GM19455 (cell line): ENCODE measurements at regions not wholly inside any gene's neighbourhood (a gene's known extent, or its start where the extent isn't known, plus 50 kb on each side); places are given as distances from the start of the nearest gene placed in this dataset.
A peak's percentile ranks its signal among the peaks of the same experiment; 100 is the strongest.

Experiments
- ATAC-seq: cut with Tn5 transposase; IDR thresholded peaks from one replicate; pipeline ENCODE4 v1.9.1; 2021; ENCODE audit not compliant: unreplicated experiment

GRCh38 chr5:96284727-96285389 is 148.2 kb downstream of the PCSK1 start:
- ATAC-seq: no peak

- no peak for ATAC-seq
These were observed 149.5 kb downstream of the PCSK1 start for GRCh38 chr5:96283589-96283988.

GRCh38 chr5:96282020-96282419 is 151.0 kb downstream of the PCSK1 start:
- ATAC-seq: no peak

GRCh38 chr5:96280946-96281393 is 152.1 kb downstream of the PCSK1 start:
- ATAC-seq: no peak

- peak; percentile 78 for ATAC-seq
These were observed 153.1 kb downstream of the PCSK1 start for GRCh38 chr5:96279801-96280542.

- no peak for ATAC-seq
These were observed 154.1 kb downstream of the PCSK1 start for GRCh38 chr5:96278981-96279380.

- ATAC-seq: no peak
These were observed 158.0 kb downstream of the PCSK1 start for GRCh38 chr5:96275051-96275450.

- ATAC-seq: no peak
These were observed 167.6 kb downstream of the PCSK1 start for GRCh38 chr5:96265487-96265886.

- ATAC-seq: no peak
These were observed 169.0 kb downstream of the PCSK1 start for GRCh38 chr5:96264047-96264446.

- no peak for ATAC-seq
These were observed 170.9 kb downstream of the PCSK1 start for GRCh38 chr5:96262105-96262504.

GRCh38 chr5:96260009-96260408 is 173.0 kb downstream of the PCSK1 start:
- no peak for ATAC-seq

- no peak for ATAC-seq
These were observed 173.8 kb downstream of the PCSK1 start for GRCh38 chr5:96259151-96259772.

GRCh38 chr5:96258692-96259091 is 174.4 kb downstream of the PCSK1 start:
- ATAC-seq: no peak

GRCh38 chr5:96257904-96258303 is 175.1 kb downstream of the PCSK1 start:
- ATAC-seq: no peak

GRCh38 chr5:96256795-96257470 is 176.1 kb downstream of the PCSK1 start:
- ATAC-seq: peak; percentile 82

GRCh38 chr5:96254980-96255691 is 177.9 kb downstream of the PCSK1 start:
- ATAC-seq: no peak

GRCh38 chr5:96253140-96253539 is 179.9 kb downstream of the PCSK1 start:
- no peak for ATAC-seq

GRCh38 chr5:96252596-96252995 is 180.5 kb downstream of the PCSK1 start:
- no peak for ATAC-seq

GRCh38 chr5:96250782-96251181 is 182.3 kb downstream of the PCSK1 start:
- no peak for ATAC-seq

GRCh38 chr5:96248131-96248530 is 184.9 kb downstream of the PCSK1 start:
- no peak for ATAC-seq

- no peak for ATAC-seq
These were observed 185.3 kb downstream of the PCSK1 start for GRCh38 chr5:96247708-96248107.
